HG02973 (cell line): ENCODE measurements at regions not wholly inside any gene's neighbourhood (a gene's known extent, or its start where the extent isn't known, plus 50 kb on each side); places are given as distances from the start of the nearest gene placed in this dataset.

Experiments
- ATAC-seq: cut with Tn5 transposase; IDR thresholded peaks from one replicate; pipeline ENCODE4 v1.9.1; 2021; ENCODE audit warnings: moderate library complexity; ENCODE audit not compliant: unreplicated experiment

GRCh38 chr3:72313308-72313707 is 528.4 kb upstream of the PROK2 start:
- ATAC-seq, result no peak

- no peak for ATAC-seq
These were observed 527.4 kb upstream of the PROK2 start for GRCh38 chr3:72312339-72312738.

DNA sequence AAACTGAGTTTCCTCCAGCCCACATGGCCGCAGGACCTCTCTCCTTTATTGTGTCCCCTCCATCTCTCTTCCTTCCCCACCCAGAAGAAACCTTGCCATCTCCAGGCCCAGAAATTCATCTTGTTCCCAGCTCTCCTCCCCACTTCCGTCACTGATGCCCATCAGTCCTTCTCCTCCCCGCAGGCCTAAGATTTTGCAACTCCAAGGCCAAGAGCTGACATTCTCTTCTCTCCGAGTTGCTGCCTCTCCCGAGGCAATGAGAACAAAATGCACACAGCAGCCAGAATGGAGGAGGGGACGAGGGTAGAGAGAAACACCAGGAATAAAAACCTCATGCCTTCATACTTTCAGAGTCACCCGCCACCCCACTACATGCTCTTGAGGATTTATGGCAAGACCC is 526.5 kb upstream of the PROK2 start:
- no peak for ATAC-seq

DNA sequence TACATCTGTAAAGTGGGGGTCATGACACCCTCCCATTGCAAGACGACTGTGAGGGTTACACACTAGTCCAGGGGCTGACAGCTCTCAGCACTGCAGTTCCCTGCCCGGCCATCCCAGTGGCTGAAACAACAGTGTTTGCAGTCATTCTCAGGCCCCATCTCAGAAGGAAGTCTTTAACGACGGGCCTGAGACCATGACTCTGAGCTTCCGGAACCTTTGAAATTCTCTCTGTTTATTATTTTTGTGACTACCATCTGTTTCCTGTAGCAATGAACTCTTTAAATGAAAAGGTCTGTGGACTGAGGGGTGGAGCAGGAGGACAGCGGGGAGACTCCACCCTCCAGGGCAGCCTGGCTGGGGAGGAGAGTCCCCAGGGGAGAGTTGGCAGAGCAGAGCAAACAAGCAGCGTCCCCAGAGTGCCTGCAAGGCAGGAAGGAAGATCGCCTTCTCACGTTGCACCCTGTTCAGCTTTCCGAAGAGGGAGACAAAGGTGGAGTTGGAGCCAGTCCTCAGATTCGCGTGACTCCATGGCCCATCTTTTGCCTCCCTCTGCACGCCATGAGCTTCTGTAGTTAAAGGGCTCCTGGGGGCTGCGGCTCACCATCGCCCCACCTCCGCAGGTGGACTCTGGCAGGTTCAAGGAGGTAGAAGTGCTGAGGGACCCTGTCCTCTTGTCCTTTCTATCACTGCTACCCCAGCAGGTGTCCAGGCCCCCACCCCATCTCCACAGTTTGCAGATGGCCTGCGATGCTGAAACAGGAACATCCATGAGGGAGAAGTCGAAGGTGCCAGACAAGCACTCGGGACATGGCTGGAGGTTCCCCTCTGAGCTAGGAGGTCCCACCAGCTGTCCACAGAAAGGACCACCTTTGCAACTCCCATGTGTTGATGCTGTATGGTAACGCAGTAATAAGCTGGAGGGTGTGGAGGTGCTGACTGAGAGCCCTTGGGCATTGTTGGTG is 525.8 kb upstream of the PROK2 start:
- ATAC-seq, result peak; percentile 92

GRCh38 chr3:72309661-72310418 is 524.9 kb upstream of the PROK2 start:
- ATAC-seq, result no peak

GRCh38 chr3:72308641-72309040 is 523.7 kb upstream of the PROK2 start:
- ATAC-seq, result no peak

DNA sequence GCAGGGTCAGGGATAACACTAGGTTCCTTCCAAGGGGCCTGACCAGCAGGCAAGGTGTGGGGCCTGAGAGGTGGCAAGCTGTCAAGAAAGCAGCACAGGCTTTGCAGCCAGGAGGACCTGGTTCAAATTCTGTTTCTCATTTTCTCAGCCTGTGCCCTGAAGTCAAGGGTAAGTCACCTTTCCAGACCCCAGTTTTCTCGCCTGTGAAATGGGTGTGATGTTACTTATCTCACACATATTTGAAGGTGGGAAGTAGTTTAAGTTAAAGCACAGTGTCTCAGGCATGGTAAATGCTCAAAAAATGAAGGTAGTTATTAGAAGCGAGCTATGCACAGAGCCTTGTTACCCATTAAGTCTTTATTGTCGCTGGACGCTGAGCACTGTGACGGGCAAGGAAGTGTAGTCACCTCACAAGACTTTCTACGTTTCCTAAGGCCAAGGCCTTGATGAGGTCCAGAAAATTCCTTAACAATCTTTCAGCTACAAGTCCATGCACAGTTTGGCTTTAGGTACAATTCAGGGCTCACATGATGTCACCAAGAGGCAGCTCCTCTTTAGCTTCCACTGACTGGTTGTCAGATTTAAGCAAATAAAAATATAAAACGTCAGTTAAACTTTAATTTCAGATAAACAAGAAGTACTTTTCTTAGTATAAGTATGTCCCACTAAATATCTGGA is 522.6 kb upstream of the PROK2 start:
- no peak for ATAC-seq

- ATAC-seq, result no peak
These were observed 521.9 kb upstream of the PROK2 start for GRCh38 chr3:72306800-72307341.

- no peak for ATAC-seq
These were observed 519.0 kb upstream of the PROK2 start for GRCh38 chr3:72303926-72304325.

GRCh38 chr3:72301779-72302178 is 516.8 kb upstream of the PROK2 start:
- ATAC-seq, result no peak

DNA sequence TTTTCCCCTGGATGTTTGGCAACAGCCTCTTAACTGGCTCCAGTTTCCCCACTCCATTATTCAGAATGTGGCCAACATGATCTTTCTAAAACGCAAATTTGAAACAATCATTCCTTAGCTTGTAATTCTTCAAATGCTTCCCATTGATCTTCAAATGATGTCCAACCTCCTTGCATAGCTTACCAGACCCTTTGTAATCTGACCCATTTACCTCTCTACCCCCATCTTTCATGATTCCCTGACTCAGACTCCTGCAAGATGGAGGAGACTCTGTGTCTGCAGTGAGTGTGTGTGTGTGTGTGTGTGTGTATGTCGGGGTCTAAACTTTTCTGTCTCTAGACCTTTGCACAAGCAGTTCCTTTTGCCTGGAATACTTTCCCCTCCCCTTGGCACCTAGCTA is 515.7 kb upstream of the PROK2 start:
- ATAC-seq, result no peak

- ATAC-seq, result no peak
These were observed 514.9 kb upstream of the PROK2 start for GRCh38 chr3:72299823-72300222.

- no peak for ATAC-seq
These were observed 514.4 kb upstream of the PROK2 start for GRCh38 chr3:72299321-72299802.

DNA sequence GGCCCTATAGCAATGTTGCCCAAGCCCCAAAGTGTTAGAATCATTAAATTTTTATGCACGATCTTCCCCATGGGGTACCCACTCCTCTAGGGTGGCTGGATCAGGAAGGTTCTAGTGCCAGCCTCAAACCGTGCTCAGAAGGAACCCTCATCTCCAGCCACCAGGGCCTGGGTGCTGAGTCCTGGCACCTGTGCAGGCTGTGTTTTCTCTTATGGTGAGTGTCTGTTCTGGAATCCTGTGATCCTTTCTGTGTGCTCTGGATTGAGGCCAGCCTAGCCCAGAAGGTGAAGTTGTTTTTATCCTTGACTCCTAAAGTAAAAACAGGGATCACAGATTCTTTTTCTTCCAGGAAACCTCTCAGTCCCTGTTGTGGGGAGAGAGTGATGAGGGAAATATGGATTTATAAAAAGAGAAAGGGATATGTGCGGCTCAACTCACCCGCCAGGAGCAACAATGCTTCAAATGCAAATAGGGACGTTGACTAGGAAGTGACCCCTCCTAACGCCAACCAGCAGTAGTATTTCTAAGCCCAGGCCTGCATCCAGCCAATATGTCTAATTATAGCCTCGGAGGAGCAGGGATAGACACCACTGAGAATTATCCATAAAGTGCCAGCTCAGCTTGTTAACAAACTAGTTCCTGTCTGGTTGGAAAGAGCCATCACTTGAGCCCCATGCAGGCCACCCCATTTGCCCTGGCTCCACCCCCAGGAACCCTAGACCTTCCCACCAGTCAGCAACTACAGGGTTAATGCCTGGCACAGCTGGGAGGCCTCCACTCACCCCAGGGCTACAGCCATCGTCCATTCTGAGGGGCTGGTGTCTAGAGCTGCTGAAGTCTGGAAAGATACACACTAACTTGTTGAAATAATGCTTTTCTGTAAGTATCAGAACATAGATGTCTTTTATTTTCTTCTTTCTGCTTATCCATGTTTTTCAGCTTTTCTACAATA is 513.5 kb upstream of the PROK2 start:
- no peak for ATAC-seq

DNA sequence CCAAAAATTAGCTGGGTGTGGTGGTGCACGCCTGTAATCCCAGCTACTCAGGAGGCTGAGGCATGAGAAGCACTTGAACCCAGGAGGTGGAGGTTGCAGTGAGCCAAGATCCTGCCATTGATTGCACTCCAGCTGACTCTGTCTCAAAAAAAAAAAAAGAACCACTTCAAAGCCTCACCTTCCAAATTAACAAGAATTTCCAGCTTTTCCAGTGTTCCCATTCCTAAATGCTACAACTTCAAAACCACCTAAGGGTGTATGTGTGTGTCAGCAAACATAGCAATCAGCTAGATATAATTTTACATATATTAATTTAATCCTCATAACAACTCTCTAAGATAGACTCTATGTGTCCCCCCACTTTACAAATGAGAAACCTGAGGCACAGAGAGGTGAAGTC is 512.5 kb upstream of the PROK2 start:
- no peak for ATAC-seq

DNA sequence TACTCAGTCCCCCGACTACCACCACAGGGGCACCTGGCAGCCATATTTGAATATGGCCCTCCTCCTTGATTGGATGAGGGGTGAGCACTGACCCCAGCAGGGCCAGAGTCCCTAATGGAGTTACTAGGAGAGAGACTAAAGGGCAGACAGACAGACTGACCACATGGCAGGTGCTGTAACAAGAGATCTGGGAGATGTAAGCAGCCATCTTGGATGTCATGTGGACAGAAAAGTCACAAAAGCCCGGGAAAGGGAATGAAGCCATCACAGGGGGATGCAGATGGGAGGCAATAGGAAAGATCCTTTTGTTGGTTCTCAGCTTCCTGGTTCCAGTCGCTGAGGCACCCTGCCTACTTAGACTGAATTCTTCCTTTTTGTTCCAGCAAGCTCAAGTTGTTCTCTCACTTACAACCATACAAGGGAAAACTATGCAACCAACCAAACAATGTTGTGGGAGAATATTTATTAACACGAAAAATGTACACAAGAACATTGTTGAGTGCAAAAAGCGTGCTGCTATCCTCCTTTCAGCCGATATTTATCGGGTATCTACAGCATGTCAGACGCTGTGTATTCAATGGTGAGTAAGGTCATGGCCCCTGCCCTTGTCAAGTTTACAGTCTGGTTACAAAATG is 511.6 kb upstream of the PROK2 start:
- no peak for ATAC-seq

- no peak for ATAC-seq
These were observed 511.1 kb upstream of the PROK2 start for GRCh38 chr3:72295962-72296450.

- no peak for ATAC-seq
These were observed 510.5 kb upstream of the PROK2 start for GRCh38 chr3:72295276-72295961.
